ENCODE measurements at regions not wholly inside any gene's neighbourhood (a gene's known extent, or its start where the extent isn't known, plus 50 kb on each side); places are given as distances from the start of the nearest gene placed in this dataset.

DNA sequence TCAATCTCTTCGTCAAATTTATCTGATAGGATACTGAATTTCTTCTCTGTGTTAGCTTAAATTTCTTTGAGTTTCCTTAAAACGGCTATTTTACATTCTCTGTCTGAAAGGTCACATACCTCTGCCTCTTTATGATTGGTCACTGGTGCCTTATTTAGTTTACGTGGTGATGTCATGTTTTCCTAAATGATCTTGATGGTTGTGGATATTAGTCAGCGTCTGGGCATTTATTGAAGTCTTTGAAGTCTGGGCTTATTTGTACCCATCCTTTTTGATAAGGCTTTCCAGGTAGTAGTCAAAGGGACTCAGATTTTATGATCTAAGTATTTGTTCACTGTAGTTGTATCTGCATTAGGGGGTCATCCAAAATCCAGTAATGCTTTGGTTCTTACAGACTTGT is 1407.5 kb upstream of the LRRTM3 start:
- ChIA-PET CTCF (no interaction called here), POLR2A (ENCODE audit: low non-redundant PET) (no interaction called here)
- TF ChIP-seq CTCF (conservative IDR thresholded peaks at IDR 0.05; ENCODE audit: low read depth): no peak
- DNase-seq (ENCODE audit: low spot score): no peak
- no peak overlapping the region for H3K27ac ChIP-seq

- no peak for TF ChIP-seq CTCF (conservative IDR thresholded peaks at IDR 0.05; ENCODE audit: low read depth)
- no peak overlapping the region for H3K27ac ChIP-seq
- ChIA-PET CTCF (no interaction called here), POLR2A (ENCODE audit: low non-redundant PET) (no interaction called here)
- DNase-seq (ENCODE audit: low spot score): no peak
Measured at GRCh38 chr10:65528986-65529385, 1396.8 kb upstream of the LRRTM3 start.

DNA sequence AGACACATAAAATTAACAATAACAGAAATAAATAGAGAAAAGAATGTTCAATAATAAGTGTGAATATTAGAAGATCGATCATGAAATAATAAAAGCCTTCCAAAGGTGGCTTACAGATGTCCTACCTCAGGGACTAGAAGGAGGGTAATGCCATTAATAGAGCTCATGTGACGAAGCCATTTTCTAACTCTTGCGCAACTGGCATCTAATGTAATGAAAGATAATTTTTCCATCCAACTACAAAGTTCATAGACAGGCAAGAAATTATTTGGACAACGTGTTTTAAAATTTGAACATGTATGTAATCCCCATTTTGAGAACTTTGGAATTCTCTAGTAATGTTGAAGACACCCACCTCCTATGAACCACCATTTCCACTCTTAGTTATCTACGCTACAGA is 1394.3 kb upstream of the LRRTM3 start:
- ChIA-PET CTCF (no interaction called here), POLR2A (ENCODE audit: low non-redundant PET) (no interaction called here)
- DNase-seq (ENCODE audit: low spot score): no peak
- no peak overlapping the region for H3K27ac ChIP-seq
- no peak for TF ChIP-seq CTCF (conservative IDR thresholded peaks at IDR 0.05; ENCODE audit: low read depth)

GRCh38 chr10:65534771-65535170 is 1391.1 kb upstream of the LRRTM3 start:
- DNase-seq (ENCODE audit: low spot score): no peak
- no peak for TF ChIP-seq CTCF (conservative IDR thresholded peaks at IDR 0.05; ENCODE audit: low read depth)
- H3K27ac ChIP-seq: no peak overlapping the region
- CTCF ChIA-PET: interaction anchor here (0.7 kb wide), 1 partner anchor 54 kb away, joined by 3 read pairs; no protein-coding TSS in a partner anchor
- POLR2A ChIA-PET (ENCODE audit: low non-redundant PET): no interaction called here

DNA sequence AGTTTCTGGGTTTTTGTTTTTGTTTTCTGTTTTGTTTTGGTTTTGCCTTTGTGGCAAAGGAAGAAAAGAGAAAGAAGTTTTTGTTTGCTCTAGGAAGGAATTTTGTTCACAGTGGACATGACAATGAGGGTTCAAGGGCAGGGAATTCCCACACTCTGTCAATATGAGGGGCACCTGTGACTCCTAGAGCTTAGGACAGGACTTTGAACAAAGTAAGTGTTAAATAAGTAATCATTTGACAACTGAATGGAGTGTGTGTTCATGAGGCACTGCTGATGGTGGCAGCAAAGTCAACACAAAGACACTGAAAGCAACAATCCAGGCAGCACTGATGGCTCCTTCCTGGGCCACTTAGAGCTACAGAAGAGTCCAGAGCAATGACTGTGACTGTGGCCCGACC is 1381.1 kb upstream of the LRRTM3 start:
- DNase-seq (ENCODE audit: low spot score): no peak
- ChIA-PET POLR2A (ENCODE audit: low non-redundant PET) (no interaction called here), CTCF (no interaction called here)
- no peak overlapping the region for H3K27ac ChIP-seq
- no peak for TF ChIP-seq CTCF (conservative IDR thresholded peaks at IDR 0.05; ENCODE audit: low read depth)

- TF ChIP-seq CTCF (conservative IDR thresholded peaks at IDR 0.05; ENCODE audit: low read depth): no peak
- no peak for DNase-seq (ENCODE audit: low spot score)
- no peak overlapping the region for H3K27ac ChIP-seq
- ChIA-PET POLR2A (ENCODE audit: low non-redundant PET) (no interaction called here), CTCF (no interaction called here)
Measured at GRCh38 chr10:65548001-65548400, 1377.8 kb upstream of the LRRTM3 start.

DNA sequence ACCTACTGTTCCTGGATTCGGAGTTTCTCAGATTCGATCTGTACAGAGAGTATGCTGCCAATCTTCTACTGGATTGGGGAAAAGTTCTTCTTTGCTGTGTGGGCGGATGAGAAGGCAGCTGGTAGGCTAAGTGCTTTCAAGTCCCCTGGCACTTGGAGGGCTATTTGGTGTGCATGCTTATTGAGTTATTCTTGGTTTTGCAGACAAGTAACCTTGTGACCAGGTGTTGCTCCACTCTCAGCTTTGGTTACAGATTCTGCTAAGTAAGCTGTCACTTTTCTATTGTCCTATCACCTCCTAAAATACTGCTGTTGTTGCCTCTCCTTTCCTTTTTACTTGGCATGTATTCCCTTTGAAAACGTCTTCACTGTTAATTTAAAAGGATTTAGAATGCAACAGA is 1375.1 kb upstream of the LRRTM3 start:
- H3K27ac ChIP-seq: no peak overlapping the region
- TF ChIP-seq CTCF (conservative IDR thresholded peaks at IDR 0.05; ENCODE audit: low read depth): no peak
- POLR2A ChIA-PET (ENCODE audit: low non-redundant PET): no interaction called here
- no peak for DNase-seq (ENCODE audit: low spot score)
- CTCF ChIA-PET: no interaction called here

Data from RWPE1 (cell line).